SK-N-SH (cell line): ENCODE measurements at regions not wholly inside any gene's neighbourhood (a gene's known extent, or its start where the extent isn't known, plus 50 kb on each side); places are given as distances from the start of the nearest gene placed in this dataset.

ENCODE experiments used
- EP300 ChIP-seq, 2 experiments: IDR thresholded peaks; 2 replicates each; pipeline versions ENCODE4 v1.4.0 to v1.6.1; 2012; ENCODE audit warnings: borderline replicate concordance in 1 of 2, low read depth in 1 of 2, low read length in 1 of 2
- EZH2phosphoT487 ChIP-seq: fragments of 200-600 bp; sonication (generic); IDR thresholded peaks from 2 replicates; pipeline ENCODE4 v1.6.1; 2017; ENCODE audit warnings: low read depth, mixed run types, mild to moderate bottlenecking, antibody characterized with exemption, moderate library complexity, borderline replicate concordance
- FOXM1 ChIP-seq: IDR thresholded peaks from 2 replicates; pipeline ENCODE4 v1.4.0; 2012; ENCODE audit warnings: low read depth, mild to moderate bottlenecking
- POLR2AphosphoS5 ChIP-seq: IDR thresholded peaks from 2 replicates; pipeline ENCODE4 v1.6.1; 2012; ENCODE audit warnings: low read depth, low read length
- SIN3A ChIP-seq: IDR thresholded peaks from 2 replicates; pipeline ENCODE4 v1.6.1; 2012; ENCODE audit warnings: low read depth, mild to moderate bottlenecking, low read length, moderate library complexity, borderline replicate concordance
- TAF1 ChIP-seq: IDR thresholded peaks from 2 replicates; pipeline ENCODE4 v1.6.1; 2012; ENCODE audit warnings: low read depth, mild to moderate bottlenecking, low read length, moderate library complexity, borderline replicate concordance
- TCF12 ChIP-seq: IDR thresholded peaks from 2 replicates; pipeline ENCODE4 v1.4.0; 2012
- TF ChIP-seq, protein P1 (sequence below): fragments of 200-600 bp; sonication (generic); IDR thresholded peaks from 2 replicates; pipeline ENCODE4 v1.6.1; 2017; ENCODE audit warnings: antibody characterized with exemption, mild to moderate bottlenecking, moderate library complexity
- TF ChIP-seq, protein P2 (sequence below): IDR thresholded peaks from 2 replicates; pipeline ENCODE4 v1.6.1; 2012; ENCODE audit warnings: mild to moderate bottlenecking, low read depth, low read length, moderate library complexity

DNA sequence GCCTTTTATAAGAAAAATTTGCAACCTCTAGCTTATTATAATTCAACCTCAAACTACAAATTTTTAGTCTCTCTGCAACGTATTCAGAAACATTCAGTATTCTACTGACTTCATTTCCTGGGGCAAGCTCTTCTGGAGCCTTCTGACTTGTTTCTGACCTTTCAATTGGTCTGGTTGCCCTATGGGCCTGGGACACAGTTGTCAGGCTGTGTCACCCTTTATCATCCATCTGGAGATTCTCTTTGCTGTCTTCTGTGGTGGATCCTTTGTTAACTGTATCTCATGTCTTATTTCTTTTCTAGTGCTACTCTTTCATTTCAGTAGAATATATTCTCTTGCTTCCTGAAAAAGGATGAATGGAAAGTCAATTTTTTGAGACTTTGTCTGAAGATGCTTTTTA is 55.1 kb upstream of the PGRMC2 start:
- TF ChIP-seq, protein P1, sequence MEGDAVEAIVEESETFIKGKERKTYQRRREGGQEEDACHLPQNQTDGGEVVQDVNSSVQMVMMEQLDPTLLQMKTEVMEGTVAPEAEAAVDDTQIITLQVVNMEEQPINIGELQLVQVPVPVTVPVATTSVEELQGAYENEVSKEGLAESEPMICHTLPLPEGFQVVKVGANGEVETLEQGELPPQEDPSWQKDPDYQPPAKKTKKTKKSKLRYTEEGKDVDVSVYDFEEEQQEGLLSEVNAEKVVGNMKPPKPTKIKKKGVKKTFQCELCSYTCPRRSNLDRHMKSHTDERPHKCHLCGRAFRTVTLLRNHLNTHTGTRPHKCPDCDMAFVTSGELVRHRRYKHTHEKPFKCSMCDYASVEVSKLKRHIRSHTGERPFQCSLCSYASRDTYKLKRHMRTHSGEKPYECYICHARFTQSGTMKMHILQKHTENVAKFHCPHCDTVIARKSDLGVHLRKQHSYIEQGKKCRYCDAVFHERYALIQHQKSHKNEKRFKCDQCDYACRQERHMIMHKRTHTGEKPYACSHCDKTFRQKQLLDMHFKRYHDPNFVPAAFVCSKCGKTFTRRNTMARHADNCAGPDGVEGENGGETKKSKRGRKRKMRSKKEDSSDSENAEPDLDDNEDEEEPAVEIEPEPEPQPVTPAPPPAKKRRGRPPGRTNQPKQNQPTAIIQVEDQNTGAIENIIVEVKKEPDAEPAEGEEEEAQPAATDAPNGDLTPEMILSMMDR = no peak
- no peak for TF ChIP-seq POLR2AphosphoS5
- no peak for TF ChIP-seq FOXM1
- no peak for TF ChIP-seq TCF12
- no peak for TF ChIP-seq TAF1
- no peak for TF ChIP-seq EP300 (IDR thresholded peaks at IDR 0.05; ENCODE audit: borderline replicate concordance in 1 of 2, low read depth in 1 of 2, low read length in 1 of 2)
- TF ChIP-seq EZH2phosphoT487 = no peak
- TF ChIP-seq SIN3A = no peak
- TF ChIP-seq, protein P2, sequence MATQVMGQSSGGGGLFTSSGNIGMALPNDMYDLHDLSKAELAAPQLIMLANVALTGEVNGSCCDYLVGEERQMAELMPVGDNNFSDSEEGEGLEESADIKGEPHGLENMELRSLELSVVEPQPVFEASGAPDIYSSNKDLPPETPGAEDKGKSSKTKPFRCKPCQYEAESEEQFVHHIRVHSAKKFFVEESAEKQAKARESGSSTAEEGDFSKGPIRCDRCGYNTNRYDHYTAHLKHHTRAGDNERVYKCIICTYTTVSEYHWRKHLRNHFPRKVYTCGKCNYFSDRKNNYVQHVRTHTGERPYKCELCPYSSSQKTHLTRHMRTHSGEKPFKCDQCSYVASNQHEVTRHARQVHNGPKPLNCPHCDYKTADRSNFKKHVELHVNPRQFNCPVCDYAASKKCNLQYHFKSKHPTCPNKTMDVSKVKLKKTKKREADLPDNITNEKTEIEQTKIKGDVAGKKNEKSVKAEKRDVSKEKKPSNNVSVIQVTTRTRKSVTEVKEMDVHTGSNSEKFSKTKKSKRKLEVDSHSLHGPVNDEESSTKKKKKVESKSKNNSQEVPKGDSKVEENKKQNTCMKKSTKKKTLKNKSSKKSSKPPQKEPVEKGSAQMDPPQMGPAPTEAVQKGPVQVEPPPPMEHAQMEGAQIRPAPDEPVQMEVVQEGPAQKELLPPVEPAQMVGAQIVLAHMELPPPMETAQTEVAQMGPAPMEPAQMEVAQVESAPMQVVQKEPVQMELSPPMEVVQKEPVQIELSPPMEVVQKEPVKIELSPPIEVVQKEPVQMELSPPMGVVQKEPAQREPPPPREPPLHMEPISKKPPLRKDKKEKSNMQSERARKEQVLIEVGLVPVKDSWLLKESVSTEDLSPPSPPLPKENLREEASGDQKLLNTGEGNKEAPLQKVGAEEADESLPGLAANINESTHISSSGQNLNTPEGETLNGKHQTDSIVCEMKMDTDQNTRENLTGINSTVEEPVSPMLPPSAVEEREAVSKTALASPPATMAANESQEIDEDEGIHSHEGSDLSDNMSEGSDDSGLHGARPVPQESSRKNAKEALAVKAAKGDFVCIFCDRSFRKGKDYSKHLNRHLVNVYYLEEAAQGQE = no peak
